IMR-90 (cell line): ENCODE measurements at regions not wholly inside any gene's neighbourhood (a gene's known extent, or its start where the extent isn't known, plus 50 kb on each side); places are given as distances from the start of the nearest gene placed in this dataset.

Experiments
- BHLHE40 ChIP-seq: fragments of 150-350 bp; IDR thresholded peaks from 2 replicates; pipeline ENCODE4 v1.6.1; 2016; ENCODE audit warnings: mild to moderate bottlenecking, low read depth, low read length
- CEBPB ChIP-seq: IDR thresholded peaks from 2 replicates; pipeline ENCODE4 v1.6.1; 2012; ENCODE audit warnings: low read depth, low read length, improper control_type of control experiment
- CTCF ChIP-seq: conservative IDR thresholded peaks from 2 replicates; pipeline ENCODE4 v1.5.1; 2012; ENCODE audit warnings: mild to moderate bottlenecking, low read depth, low read length, improper control_type of control experiment
- MAFK ChIP-seq: IDR thresholded peaks from 2 replicates; pipeline ENCODE4 v1.6.1; 2012; ENCODE audit warnings: low read depth, low read length, improper control_type of control experiment
- MXI1 ChIP-seq: IDR thresholded peaks from 2 replicates; pipeline ENCODE4 v1.6.1; 2012; ENCODE audit warnings: low read depth, mild to moderate bottlenecking, low read length, moderate library complexity, borderline replicate concordance
- POLR2A ChIP-seq: IDR thresholded peaks from 2 replicates; pipeline ENCODE4 v1.6.1; 2012; ENCODE audit warnings: mild to moderate bottlenecking, low read depth, low read length
- RAD21 ChIP-seq: IDR thresholded peaks from 2 replicates; pipeline ENCODE4 v1.6.1; 2012; ENCODE audit warnings: low read length, improper control_type of control experiment
- RCOR1 ChIP-seq: IDR thresholded peaks from 2 replicates; pipeline ENCODE4 v1.6.1; 2012; ENCODE audit warnings: mild to moderate bottlenecking, low read length, improper control_type of control experiment; ENCODE audit not compliant: insufficient replicate concordance
- RFX5 ChIP-seq: IDR thresholded peaks from 2 replicates; pipeline ENCODE4 v1.8.0; 2012; ENCODE audit warnings: low read depth, mild to moderate bottlenecking, low read length, moderate library complexity
- SMC3 ChIP-seq: fragments of 150-350 bp; IDR thresholded peaks from 2 replicates; pipeline ENCODE4 v1.6.1; 2016; ENCODE audit warnings: low read depth, mild to moderate bottlenecking, antibody characterized with exemption, low read length, moderate library complexity
- USF2 ChIP-seq: fragments of 150-350 bp; IDR thresholded peaks from 2 replicates; pipeline ENCODE4 v1.6.1; 2017; ENCODE audit warnings: mild to moderate bottlenecking, antibody characterized with exemption, low read length, low read depth
- TF ChIP-seq, protein P1 (sequence below): fragments of 150-350 bp; IDR thresholded peaks from 2 replicates; pipeline ENCODE4 v1.6.1; 2016; ENCODE audit warnings: low read depth, mild to moderate bottlenecking, low read length, moderate library complexity, borderline replicate concordance

DNA sequence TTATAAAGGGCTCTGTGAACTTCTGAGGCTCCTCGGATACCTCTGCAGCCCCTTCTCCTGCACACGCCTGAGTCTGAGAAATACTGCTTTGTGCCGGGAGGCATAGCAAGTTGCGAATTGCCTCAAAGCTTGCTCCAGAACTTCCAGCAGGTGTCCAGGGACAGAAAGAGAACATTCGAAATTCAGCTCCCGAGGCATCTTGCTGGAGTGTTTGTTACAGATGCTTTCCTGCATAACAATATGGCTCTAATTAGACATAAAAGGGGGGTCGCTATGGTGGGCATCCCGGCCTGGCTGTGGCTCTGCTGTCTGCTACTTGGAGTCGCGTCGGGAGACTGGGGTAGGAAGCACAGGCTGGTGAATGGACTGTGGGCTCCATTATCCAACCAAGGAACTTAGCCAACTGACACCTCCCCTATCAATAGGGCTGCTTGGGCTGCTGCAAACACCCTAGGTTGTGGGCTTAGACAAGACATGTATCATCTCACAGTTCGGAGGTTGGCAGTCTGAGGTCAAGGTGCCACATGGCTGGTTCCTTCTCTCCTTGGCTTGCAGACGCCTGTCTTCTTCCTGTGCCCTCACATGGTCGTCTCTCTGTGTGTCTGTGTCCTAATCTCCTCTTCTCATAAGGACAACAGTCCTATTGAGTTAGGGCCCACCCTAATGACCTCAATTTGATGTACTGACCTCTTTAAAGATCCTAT is 607.0 kb downstream of the NPHP4 start:
- no peak for TF ChIP-seq POLR2A
- TF ChIP-seq USF2: no peak
- TF ChIP-seq CTCF: no peak
- TF ChIP-seq RAD21: no peak
- no peak for TF ChIP-seq CEBPB
- no peak for TF ChIP-seq MAFK
- no peak for TF ChIP-seq RCOR1
- TF ChIP-seq BHLHE40: no peak
- TF ChIP-seq, protein P1, sequence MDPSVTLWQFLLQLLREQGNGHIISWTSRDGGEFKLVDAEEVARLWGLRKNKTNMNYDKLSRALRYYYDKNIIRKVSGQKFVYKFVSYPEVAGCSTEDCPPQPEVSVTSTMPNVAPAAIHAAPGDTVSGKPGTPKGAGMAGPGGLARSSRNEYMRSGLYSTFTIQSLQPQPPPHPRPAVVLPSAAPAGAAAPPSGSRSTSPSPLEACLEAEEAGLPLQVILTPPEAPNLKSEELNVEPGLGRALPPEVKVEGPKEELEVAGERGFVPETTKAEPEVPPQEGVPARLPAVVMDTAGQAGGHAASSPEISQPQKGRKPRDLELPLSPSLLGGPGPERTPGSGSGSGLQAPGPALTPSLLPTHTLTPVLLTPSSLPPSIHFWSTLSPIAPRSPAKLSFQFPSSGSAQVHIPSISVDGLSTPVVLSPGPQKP: no peak
- TF ChIP-seq MXI1: no peak
- no peak for TF ChIP-seq RFX5
- no peak for TF ChIP-seq SMC3
